GM12878 (cell line): ENCODE measurements at regions not wholly inside any gene's neighbourhood (a gene's known extent, or its start where the extent isn't known, plus 50 kb on each side); places are given as distances from the start of the nearest gene placed in this dataset.

ENCODE experiments used
- ATAC-seq: fragments of 200-7000 bp; cut with Tn5 transposase; 3 replicates; pipeline ENCODE4 v1.9.1; 2020; ENCODE audit warnings: mild to moderate bottlenecking, moderate library complexity
- BruUV-seq: library from RNA; stranded (reverse); fragments of 400-500 nt; replicated peaks from 2 replicates; lab custom pipeline; 2021; lab: Mats Ljungman, UMichigan
- CTCF ChIA-PET: fragments of 300-600 bp; sonication (Branson Sonifier 250); formaldehyde crosslinking; extraction: SDS; loops from one replicate; lab custom pipeline; 2021; ENCODE audit warnings: inconsistent platforms; lab: Yijun Ruan, JAX
- POLR2A ChIA-PET: fragments of 350-600 bp; formaldehyde crosslinking; extraction: SDS; loops from one replicate; lab custom pipeline; 2021; ENCODE audit warnings: inconsistent platforms; lab: Charles Lee
- RAD21 ChIA-PET: fragments of 300-600 bp; sonication (Branson Sonifier 250); formaldehyde crosslinking; loops from one replicate; lab custom pipeline; 2023; ENCODE audit warnings: antibody characterized with exemption; ENCODE audit not compliant: unreplicated experiment; lab: Charles Lee
- SMC1A ChIA-PET: fragments of 300-600 bp; sonication (Branson Sonifier 250); formaldehyde crosslinking; loops from one replicate; lab custom pipeline; 2023; ENCODE audit not compliant: unreplicated experiment, uncharacterized antibody; lab: Charles Lee
- DNase-seq: peaks from one replicate; pipeline ENCODE4 v3.0.0-alpha.2; 2011; ENCODE audit warnings: low read depth, low spot score
- FAIRE-seq: peaks from 3 replicates; lab custom pipeline; 2011; peaks lifted over from hg19 to GRCh38; lab: Jason Lieb, UNC
- H2AFZ ChIP-seq: 2 replicates; pipeline ENCODE4 v1.6.0; 2011; ENCODE audit warnings: low read depth, low read length, control low read depth; ENCODE audit not compliant: control insufficient read depth
- H3K27ac ChIP-seq: 2 replicates; pipeline ENCODE4 v1.5.1; 2011; ENCODE audit warnings: control low read depth; ENCODE audit not compliant: control insufficient read depth, insufficient read depth
- H3K27me3 ChIP-seq, 2 experiments: replicated peaks in 1 of 2; 2 replicates each; pipeline versions ENCODE4 v1.6.0 to v1.6.1; 2011; ENCODE audit warnings: low read length in 1 of 2; ENCODE audit not compliant: control insufficient read depth in 2 of 2, insufficient read depth in 2 of 2
- H3K36me3 ChIP-seq, 2 experiments: 2 replicates each; pipeline ENCODE4 v1.5.1; 2011; ENCODE audit warnings: low read length in 1 of 2; ENCODE audit not compliant: control insufficient read depth in 2 of 2, insufficient read depth in 2 of 2
- H3K4me1 ChIP-seq: 2 replicates; pipeline ENCODE4 v1.6.1; 2011; ENCODE audit warnings: mild to moderate bottlenecking, low read length, moderate library complexity, mixed read lengths; ENCODE audit not compliant: control insufficient read depth, insufficient read depth
- H3K4me2 ChIP-seq: 2 replicates; pipeline ENCODE4 v1.6.0; 2011; ENCODE audit warnings: control low read depth; ENCODE audit not compliant: control insufficient read depth, insufficient read depth
- H3K4me3 ChIP-seq: fragments of 200-600 bp; sonication (generic); 2 replicates; pipeline ENCODE4 v1.5.1; 2016
- H3K79me2 ChIP-seq: 2 replicates; pipeline ENCODE4 v1.6.0; 2011; ENCODE audit warnings: low read length; ENCODE audit not compliant: control insufficient read depth, insufficient read depth
- H3K9ac ChIP-seq: 2 replicates; pipeline ENCODE4 v1.8.0; 2011; ENCODE audit warnings: low read length, control low read depth, mixed read lengths; ENCODE audit not compliant: control insufficient read depth, insufficient read depth
- H3K9me3 ChIP-seq: replicated peaks from 3 replicates; pipeline ENCODE4 v1.5.1; 2011; ENCODE audit warnings: mild to moderate bottlenecking, low read length; ENCODE audit not compliant: control insufficient read depth, insufficient read depth
- H4K20me1 ChIP-seq: 2 replicates; pipeline ENCODE4 v1.6.0; 2011; ENCODE audit not compliant: control insufficient read depth, insufficient read depth
- EP300 ChIP-seq, 2 experiments: fragments of 150-350 bp in 1 of 2; IDR thresholded peaks; 2 replicates each; pipeline ENCODE4 v1.6.1; 2011 to 2012; ENCODE audit warnings: low read depth in 2 of 2, low read length in 2 of 2, borderline replicate concordance in 1 of 2, improper control_type of control experiment in 1 of 2, inconsistent platforms in 1 of 2; ENCODE audit not compliant: control insufficient read depth in 1 of 2
- ESRRA ChIP-seq: IDR thresholded peaks from 2 replicates; pipeline ENCODE4 v1.6.1; 2012; ENCODE audit warnings: mild to moderate bottlenecking, low read length, improper control_type of control experiment
- HCFC1 ChIP-seq: fragments of 150-350 bp; IDR thresholded peaks from 2 replicates; pipeline ENCODE4 v1.6.1; 2014; ENCODE audit warnings: low read length
- IKZF1 ChIP-seq: fragments of 450-650 bp; conservative IDR thresholded peaks from 2 replicates; pipeline ENCODE4 v1.6.1; 2017; ENCODE audit warnings: antibody characterized with exemption, mild to moderate bottlenecking
- MYB ChIP-seq: fragments of 150-350 bp; IDR thresholded peaks from 2 replicates; pipeline ENCODE4 v1.6.1; 2014; ENCODE audit warnings: mild to moderate bottlenecking, low read depth, low read length, borderline replicate concordance
- RAD51 ChIP-seq: fragments of 450-650 bp; IDR thresholded peaks from 2 replicates; pipeline ENCODE4 v1.6.1; 2016; ENCODE audit warnings: moderate library complexity, mild to moderate bottlenecking, inconsistent platforms
- SKIL ChIP-seq: fragments of 450-650 bp; IDR thresholded peaks from 2 replicates; pipeline ENCODE4 v1.6.1; 2017; ENCODE audit warnings: mild to moderate bottlenecking, low read depth, inconsistent platforms; ENCODE audit not compliant: poor library complexity, severe bottlenecking
- SRF ChIP-seq, 2 experiments: IDR thresholded peaks; 2 replicates each; pipeline ENCODE4 v1.6.1; 2011; ENCODE audit warnings: low read depth in 2 of 2, low read length in 2 of 2, mild to moderate bottlenecking in 1 of 2, moderate library complexity in 1 of 2
- in situ Hi-C: fragments of 300-500 bp; cut with MboI; formaldehyde crosslinking; loops from 9 replicates; pipeline ENCODE4 v1.14.3; 2018; ENCODE audit warnings: mixed read lengths
- intact Hi-C: fragments of 100-400 bp; cut with micrococcal nuclease; formaldehyde crosslinking; loops from one replicate; pipeline ENCODE4 v1.14.2; 2022; ENCODE audit not compliant: unreplicated experiment
- TF ChIP-seq, protein P1 (sequence below): IDR thresholded peaks from 2 replicates; pipeline ENCODE4 v1.6.1; 2011; ENCODE audit warnings: mild to moderate bottlenecking, low read depth, low read length, moderate library complexity; ENCODE audit not compliant: insufficient replicate concordance

- DNase-seq (no peak), FAIRE-seq (no peak), ATAC-seq (no peak)
- no peak overlapping the region for H3K27ac ChIP-seq
- ChIA-PET CTCF (no interaction called here), SMC1A (no interaction called here), POLR2A (no interaction called here), RAD21 (no interaction called here)
- no peaks in the 10 kb centered on the region for H3K79me2 ChIP-seq
- no TSS peak for BruUV-seq
- H4K20me1 ChIP-seq, result no peaks in the 10 kb centered on the region
- no peak overlapping the region for H3K4me3 ChIP-seq
- no peak overlapping the region for H3K4me2 ChIP-seq
- peaks cover 22% of the 10 kb centered on the region for H3K4me1 ChIP-seq
- H3K9ac ChIP-seq, result no peak overlapping the region
- H3K36me3 ChIP-seq, result no peaks in the 10 kb centered on the region
- H3K9me3 ChIP-seq, result no peaks in the 10 kb centered on the region
- no peak for TF ChIP-seq EP300 (IDR thresholded peaks at IDR 0.05; ENCODE audit: borderline replicate concordance in 1 of 2, control insufficient read depth in 1 of 2, low read depth in 2 of 2, low read length in 2 of 2)
- TF ChIP-seq SKIL, result no peak
- TF ChIP-seq IKZF1, result no peak
- no peak for TF ChIP-seq MYB
- no peak for TF ChIP-seq SRF (IDR thresholded peaks at IDR 0.05; ENCODE audit: low read depth in 2 of 2, low read length in 2 of 2)
- TF ChIP-seq HCFC1, result no peak
- TF ChIP-seq RAD51, result no peak
- TF ChIP-seq ESRRA, result no peak
- TF ChIP-seq, protein P1, sequence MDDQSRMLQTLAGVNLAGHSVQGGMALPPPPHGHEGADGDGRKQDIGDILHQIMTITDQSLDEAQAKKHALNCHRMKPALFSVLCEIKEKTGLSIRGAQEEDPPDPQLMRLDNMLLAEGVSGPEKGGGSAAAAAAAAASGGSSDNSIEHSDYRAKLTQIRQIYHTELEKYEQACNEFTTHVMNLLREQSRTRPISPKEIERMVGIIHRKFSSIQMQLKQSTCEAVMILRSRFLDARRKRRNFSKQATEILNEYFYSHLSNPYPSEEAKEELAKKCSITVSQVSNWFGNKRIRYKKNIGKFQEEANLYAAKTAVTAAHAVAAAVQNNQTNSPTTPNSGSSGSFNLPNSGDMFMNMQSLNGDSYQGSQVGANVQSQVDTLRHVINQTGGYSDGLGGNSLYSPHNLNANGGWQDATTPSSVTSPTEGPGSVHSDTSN, result no peak
- no peak overlapping the region for H2AFZ ChIP-seq
- in situ Hi-C loops (no loop called here), intact Hi-C loops (no loop called here)
- H3K27me3 ChIP-seq, result no peaks in the 10 kb centered on the region
Observed at GRCh38 chr21:35201799-35202198, 152.7 kb upstream of the RUNX1 start.
